B cell (primary cell): ENCODE measurements at regions not wholly inside any gene's neighbourhood (a gene's known extent, or its start where the extent isn't known, plus 50 kb on each side); places are given as distances from the start of the nearest gene placed in this dataset.

ENCODE experiments used
- ATAC-seq: fragments of 200-7000 bp; cut with Tn5 transposase; one replicate; pipeline ENCODE4 v1.10.0; 2021; ENCODE audit warnings: low read depth, mild to moderate bottlenecking, moderate number of reproducible peaks, moderate library complexity
- CTCF ChIA-PET: fragments of 350-600 bp; sonication (Branson Sonifier 250); formaldehyde crosslinking; loops from one replicate; lab custom pipeline; 2021; ENCODE audit warnings: antibody characterized with exemption, inconsistent platforms; lab: Charles Lee
- POLR2A ChIA-PET: fragments of 350-600 bp; sonication (Branson Sonifier 250); formaldehyde crosslinking; loops from one replicate; lab custom pipeline; 2021; ENCODE audit warnings: antibody characterized with exemption; lab: Charles Lee
- DNase-seq: peaks from one replicate; pipeline ENCODE4 v3.0.0; 2013
- H2AFZ ChIP-seq: 2 replicates; pipeline ENCODE4 v1.6.1; 2012; ENCODE audit warnings: mild to moderate bottlenecking, low read depth, low read length; ENCODE audit not compliant: insufficient read depth, poor library complexity, severe bottlenecking
- H3K27ac ChIP-seq, 2 donors: 1 replicate in 1 of 2; 2 replicates in 1 of 2; pipeline ENCODE4 v1.5.1; 2012 to 2013; ENCODE audit warnings: low read length in 2 of 2, mild to moderate bottlenecking in 2 of 2, moderate library complexity in 1 of 2
- H3K27me3 ChIP-seq, 4 experiments: fragments of 200-600 bp in 1 of 4; sonication (generic) in 1 of 4; replicated peaks in 1 of 4; 1 replicate in 2 of 4; 2 replicates in 2 of 4; pipeline versions ENCODE4 v1.6.1 to v1.7.0; 2013 to 2016; ENCODE audit warnings: low read length in 3 of 4, mild to moderate bottlenecking in 2 of 4, mixed read lengths in 1 of 4, moderate library complexity in 1 of 4; ENCODE audit not compliant: insufficient read depth in 4 of 4, control insufficient read depth in 3 of 4; ENCODE audit errors: control extremely low read depth in 1 of 4
- H3K36me3 ChIP-seq, 2 experiments: replicated peaks in 1 of 2; 1 replicate in 1 of 2; 2 replicates in 1 of 2; pipeline versions ENCODE4 v1.6.1 to v1.7.1; 2013; ENCODE audit warnings: low read length in 1 of 2; ENCODE audit not compliant: insufficient read depth in 2 of 2, control insufficient read depth in 1 of 2; ENCODE audit errors: control extremely low read depth in 1 of 2, extremely low read depth in 1 of 2
- H3K4me1 ChIP-seq, 2 donors: fragments of 200-600 bp in 1 of 2; sonication (generic) in 1 of 2; 1 replicate in 1 of 2; 2 replicates in 1 of 2; pipeline versions ENCODE4 v1.5.1 to v1.6.1; 2013 to 2017; ENCODE audit warnings: low read length in 2 of 2; ENCODE audit not compliant: control insufficient read depth in 2 of 2, insufficient read depth in 2 of 2
- H3K4me2 ChIP-seq: replicated peaks from 2 replicates; pipeline ENCODE3; 2012; ENCODE audit warnings: mild to moderate bottlenecking, low read depth, low read length; ENCODE audit not compliant: poor library complexity, severe bottlenecking
- H3K4me3 ChIP-seq, 5 experiments: fragments of 200-600 bp in 1 of 5; sonication (generic) in 1 of 5; 1 replicate in 3 of 5; 2 replicates in 2 of 5; pipeline versions ENCODE4 v1.5.1 to v1.7.0; 2011 to 2016; ENCODE audit warnings: low read length in 4 of 5, mild to moderate bottlenecking in 4 of 5, low read depth in 2 of 5, control low read depth in 1 of 5, moderate library complexity in 1 of 5; ENCODE audit not compliant: insufficient read depth in 1 of 5; ENCODE audit errors: control extremely low read depth in 1 of 5, extremely low read depth in 1 of 5
- H3K79me2 ChIP-seq: fragments of 200-600 bp; sonication (generic); one replicate; pipeline ENCODE4 v1.6.0; 2016; ENCODE audit warnings: low read length; ENCODE audit not compliant: control insufficient read depth, insufficient read depth
- H3K9ac ChIP-seq: fragments of 200-600 bp; sonication (generic); 2 replicates; pipeline ENCODE4 v1.6.1; 2017; ENCODE audit warnings: mild to moderate bottlenecking, low read length, moderate library complexity
- H3K9me3 ChIP-seq, 3 donors: one replicate each; pipeline versions ENCODE4 v1.6.1 to v1.7.1; 2013; ENCODE audit warnings: low read length in 2 of 3; ENCODE audit not compliant: control insufficient read depth in 2 of 3, insufficient read depth in 1 of 3; ENCODE audit errors: control extremely low read depth in 1 of 3
- H4K20me1 ChIP-seq: 2 replicates; pipeline ENCODE4 v1.6.0; 2012; ENCODE audit warnings: mild to moderate bottlenecking, low read length; ENCODE audit not compliant: insufficient read depth, control insufficient read depth, poor library complexity, severe bottlenecking
- H3K27ac Mint-ChIP-seq: one replicate; pipeline ENCODE4 v1.8.0; 2021; ENCODE audit warnings: mixed read lengths
- H3K27me3 Mint-ChIP-seq: one replicate; pipeline ENCODE4 v1.8.0; 2021; ENCODE audit warnings: mixed read lengths
- H3K4me1 Mint-ChIP-seq: one replicate; pipeline ENCODE4 v1.8.0; 2021; ENCODE audit warnings: mixed read lengths
- H3K4me3 Mint-ChIP-seq: one replicate; pipeline ENCODE4 v1.8.0; 2021; ENCODE audit warnings: mixed read lengths
- H3K9me3 Mint-ChIP-seq: one replicate; pipeline ENCODE4 v1.8.0; 2022; ENCODE audit warnings: mixed read lengths; ENCODE audit not compliant: insufficient read depth
- CTCF ChIP-seq: fragments of 200-600 bp; IDR thresholded peaks from one replicate; pipeline ENCODE4 v1.8.0; 2022; ENCODE audit warnings: antibody characterized with exemption, mild to moderate bottlenecking
- EZH2 ChIP-seq: IDR thresholded peaks from 2 replicates; pipeline ENCODE4 v1.6.1; 2012; ENCODE audit warnings: borderline replicate concordance, low read depth, mild to moderate bottlenecking, moderate library complexity, low read length; ENCODE audit not compliant: insufficient read depth, poor library complexity, severe bottlenecking
- WGBS: methylation state at CpG from one replicate; pipeline ENCODE4 v1.1.5; 2013; ENCODE audit warnings: missing lambda C conversion rate; ENCODE audit not compliant: insufficient coverage; 5-methylcytosine and 5-hydroxymethylcytosine counted together
- intact Hi-C: fragments of 100-400 bp; cut with micrococcal nuclease; formaldehyde crosslinking; loops from one replicate; pipeline ENCODE4 v1.10.0; 2022

- CTCF ChIA-PET: interaction anchor here (1.1 kb wide), 1 partner anchor 8 kb away, joined by 3 read pairs; no protein-coding TSS in a partner anchor
- H3K27me3 Mint-ChIP-seq: peaks cover 3% of the 10 kb centered on the region
- Histone ChIP-seq H3K36me3 (no peaks in the 10 kb centered on the region), H3K4me1 (no peaks in the 10 kb centered on the region), H3K79me2 (no peaks in the 10 kb centered on the region), H3K4me2 (no peak overlapping the region), H3K27me3 (no peaks in the 10 kb centered on the region), H4K20me1 (no peaks in the 10 kb centered on the region), H2AFZ (no peak overlapping the region), H3K4me3 (no peak overlapping the region), H3K9me3 (no peaks in the 10 kb centered on the region), H3K27ac (no peak overlapping the region), H3K9ac (no peak overlapping the region)
- H3K9me3 Mint-ChIP-seq: no peaks in the 10 kb centered on the region
- intact Hi-C loops: no loop called here
- WGBS: no CpG with 5 or more reads among the region's 1 CpG
- TF ChIP-seq EZH2 (no peak), CTCF (no peak)
- DNase-seq (no peak), ATAC-seq (no peak)
- no peaks in the 10 kb centered on the region for H3K4me1 Mint-ChIP-seq
- H3K4me3 Mint-ChIP-seq: no peak overlapping the region
- H3K27ac Mint-ChIP-seq: no peak overlapping the region
- POLR2A ChIA-PET: no interaction called here
Measured at GRCh38 chr6:121504227-121504626, 68.8 kb downstream of the GJA1 start.

GRCh38 chr6:121505284-121505683, 69.8 kb downstream of the GJA1 start:
- no peaks in the 10 kb centered on the region for H3K4me1 Mint-ChIP-seq

More at GRCh38 chr6:121505284-121505683, 69.8 kb downstream of the GJA1 start:
- intact Hi-C loops: no loop called here
- no peak overlapping the region for H3K9ac ChIP-seq
- DNase-seq (no peak), ATAC-seq (no peak)
- CTCF ChIA-PET: interaction anchor here (1.1 kb wide), 1 partner anchor 9 kb away, joined by 3 read pairs; no protein-coding TSS in a partner anchor
- H3K36me3 ChIP-seq: no peaks in the 10 kb centered on the region
- no peaks in the 10 kb centered on the region for H3K4me1 ChIP-seq
- H3K27me3 ChIP-seq: no peaks in the 10 kb centered on the region
- no peak overlapping the region for H3K27ac ChIP-seq
- no peak overlapping the region for H3K4me2 ChIP-seq
- no peaks in the 10 kb centered on the region for H3K79me2 ChIP-seq
- POLR2A ChIA-PET: no interaction called here
- Mint-ChIP-seq H3K4me3 (no peak overlapping the region), H3K27ac (no peak overlapping the region), H3K27me3 (no peaks in the 10 kb centered on the region), H3K9me3 (no peaks in the 10 kb centered on the region)
- H3K9me3 ChIP-seq: no peaks in the 10 kb centered on the region
- H2AFZ ChIP-seq: no peak overlapping the region
- H3K4me3 ChIP-seq: no peak overlapping the region
- TF ChIP-seq CTCF (no peak), EZH2 (no peak)
- no peaks in the 10 kb centered on the region for H4K20me1 ChIP-seq
- WGBS: no CpG with 5 or more reads among the region's 2 CpGs
